ENCODE measurements at regions not wholly inside any gene's neighbourhood (a gene's known extent, or its start where the extent isn't known, plus 50 kb on each side); places are given as distances from the start of the nearest gene placed in this dataset.

DNA sequence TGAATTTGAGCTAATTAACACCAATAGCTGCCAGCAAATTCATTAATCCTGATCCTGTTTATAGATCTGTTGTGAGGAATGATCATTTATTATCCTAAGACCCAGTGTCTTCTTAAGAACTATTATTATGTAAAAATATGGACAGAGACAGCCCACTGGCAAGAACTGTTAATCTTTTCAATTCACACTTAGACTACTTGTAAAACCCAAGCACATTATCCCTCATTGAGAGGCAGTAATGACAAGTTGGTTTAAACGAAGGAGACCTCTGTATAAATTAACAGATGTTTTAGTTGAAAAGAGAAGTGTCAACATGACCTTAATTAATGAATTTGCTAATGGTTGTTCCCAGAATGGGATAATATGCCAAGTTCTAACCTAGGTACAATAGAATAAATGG, 270.3 kb upstream of the IZUMO3 start:
- TF ChIP-seq CTCF (IDR thresholded peaks at IDR 0.05): no peak
- Histone ChIP-seq H3K4me1 (ENCODE audit: insufficient read depth, low read length) (no peaks in the 10 kb centered on the region), H3K9me3 (ENCODE audit: control insufficient read depth in 1 of 2, insufficient read depth in 1 of 2, low read length in 2 of 2) (no peaks in the 10 kb centered on the region), H3K36me3 (ENCODE audit: insufficient read depth, low read length) (no peaks in the 10 kb centered on the region), H3K4me3 (ENCODE audit: low read length) (no peak overlapping the region), H3K27ac (ENCODE audit: low read depth in 1 of 2, low read length in 2 of 2) (no peak overlapping the region), H3K27me3 (ENCODE audit: control insufficient read depth in 1 of 2, insufficient read depth in 2 of 2, low read length in 2 of 2) (no peaks in the 10 kb centered on the region)
- ATAC-seq (ENCODE audit: poor library complexity): no peak
- Mint-ChIP-seq H3K9me3 (peaks cover 12% of the 10 kb centered on the region), H3K36me3 (ENCODE audit: low read depth) (no peaks in the 10 kb centered on the region), H3K27ac (no peak overlapping the region), H3K27me3 (no peaks in the 10 kb centered on the region), H3K4me3 (no peak overlapping the region), H3K4me1 (ENCODE audit: low read depth) (no peaks in the 10 kb centered on the region)
- POLR2A ChIA-PET: no interaction called here
- intact Hi-C loops (cut with DNase I, micrococcal nuclease): no loop called here
- no peak for DNase-seq
- CTCF ChIA-PET: no interaction called here

- intact Hi-C loops (cut with DNase I, micrococcal nuclease): no loop called here
- Mint-ChIP-seq H3K4me3 (no peak overlapping the region), H3K27me3 (no peaks in the 10 kb centered on the region), H3K9me3 (peaks cover 29% of the 10 kb centered on the region), H3K27ac (no peak overlapping the region), H3K4me1 (ENCODE audit: low read depth) (no peaks in the 10 kb centered on the region), H3K36me3 (ENCODE audit: low read depth) (no peaks in the 10 kb centered on the region)
- ATAC-seq (ENCODE audit: poor library complexity): no peak
- DNase-seq: no peak
- no peaks in the 10 kb centered on the region for H3K4me1 ChIP-seq (ENCODE audit: insufficient read depth, low read length)
- no peaks in the 10 kb centered on the region for H3K36me3 ChIP-seq (ENCODE audit: insufficient read depth, low read length)
- no peak overlapping the region for H3K4me3 ChIP-seq (ENCODE audit: low read length)
- no peaks in the 10 kb centered on the region for H3K27me3 ChIP-seq (ENCODE audit: control insufficient read depth in 1 of 2, insufficient read depth in 2 of 2, low read length in 2 of 2)
- CTCF ChIA-PET: no interaction called here
- no peak for TF ChIP-seq CTCF (IDR thresholded peaks at IDR 0.05)
- no peak overlapping the region for H3K27ac ChIP-seq (ENCODE audit: low read depth in 1 of 2, low read length in 2 of 2)
- POLR2A ChIA-PET: no interaction called here
- H3K9me3 ChIP-seq (ENCODE audit: control insufficient read depth in 1 of 2, insufficient read depth in 1 of 2, low read length in 2 of 2): no peaks in the 10 kb centered on the region
Measured at GRCh38 chr9:24801344-24801743, 255.6 kb upstream of the IZUMO3 start.

DNA sequence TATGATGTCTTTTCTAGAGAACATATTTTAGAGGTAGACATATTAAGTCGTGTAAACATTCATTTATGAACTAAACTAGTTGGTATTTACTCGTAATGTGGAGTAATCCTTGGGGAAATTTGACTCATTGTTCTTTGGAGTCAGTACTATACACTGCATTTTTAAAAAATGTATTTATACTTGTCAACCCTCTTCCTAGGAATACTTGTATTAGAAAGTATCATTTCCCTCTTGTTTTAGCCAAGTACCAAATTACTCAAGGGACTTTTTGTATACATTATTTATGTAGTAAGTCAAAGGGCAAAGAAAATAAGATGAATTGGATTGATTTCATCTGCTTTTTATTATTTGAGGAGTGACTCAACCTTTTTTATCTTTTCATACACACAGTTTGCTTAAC, 248.1 kb upstream of the IZUMO3 start:
- Histone ChIP-seq H3K27me3 (ENCODE audit: control insufficient read depth in 1 of 2, insufficient read depth in 2 of 2, low read length in 2 of 2) (no peaks in the 10 kb centered on the region), H3K36me3 (ENCODE audit: insufficient read depth, low read length) (no peaks in the 10 kb centered on the region), H3K27ac (ENCODE audit: low read depth in 1 of 2, low read length in 2 of 2) (no peak overlapping the region), H3K9me3 (ENCODE audit: control insufficient read depth in 1 of 2, insufficient read depth in 1 of 2, low read length in 2 of 2) (no peaks in the 10 kb centered on the region), H3K4me3 (ENCODE audit: low read length) (no peak overlapping the region), H3K4me1 (ENCODE audit: insufficient read depth, low read length) (no peaks in the 10 kb centered on the region)
- intact Hi-C loops (cut with DNase I, micrococcal nuclease): no loop called here
- CTCF ChIA-PET: no interaction called here
- no peaks in the 10 kb centered on the region for H3K36me3 Mint-ChIP-seq (ENCODE audit: low read depth)
- H3K27ac Mint-ChIP-seq: no peak overlapping the region
- H3K4me1 Mint-ChIP-seq (ENCODE audit: low read depth): no peaks in the 10 kb centered on the region
- H3K4me3 Mint-ChIP-seq: no peak overlapping the region
- POLR2A ChIA-PET: no interaction called here
- ATAC-seq (ENCODE audit: poor library complexity) (no peak), DNase-seq (no peak)
- no peak for TF ChIP-seq CTCF (IDR thresholded peaks at IDR 0.05)
- peaks cover 37% of the 10 kb centered on the region for H3K9me3 Mint-ChIP-seq
- no peaks in the 10 kb centered on the region for H3K27me3 Mint-ChIP-seq

Measured in CD4-positive, alpha-beta T cell (primary cell).